Stimulated activated CD8-positive, alpha-beta memory T cell treated with anti-CD3 and anti-CD28 coated beads, Interleukin-4, amount 100 ng/mL, for 24 hours (primary cell): ENCODE measurements at regions not wholly inside any gene's neighbourhood (a gene's known extent, or its start where the extent isn't known, plus 50 kb on each side); places are given as distances from the start of the nearest gene placed in this dataset.

ENCODE experiments used
- DNase-seq: peaks from one replicate; pipeline ENCODE4 v3.0.0-alpha.2; 2020; ENCODE audit warnings: low read depth

DNA sequence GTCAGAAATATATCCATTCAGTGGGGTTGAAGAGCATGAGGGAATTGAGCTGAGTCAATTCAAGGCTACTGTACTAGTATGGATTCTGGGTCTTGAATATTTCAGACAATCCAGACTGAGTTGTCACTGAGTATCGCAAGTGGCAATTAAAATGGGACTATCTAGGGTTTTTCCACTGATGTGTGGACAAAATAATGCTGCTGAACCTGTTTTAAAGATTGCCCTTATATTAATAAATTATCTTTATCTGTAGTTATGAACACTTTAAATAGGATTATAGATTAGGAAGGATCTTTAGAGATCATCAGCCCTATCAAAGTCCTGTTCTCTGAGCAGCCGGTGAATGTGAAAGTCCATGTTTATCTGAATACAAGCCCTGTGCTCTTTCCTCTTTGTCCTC is 478.3 kb upstream of the KIRREL3 start:
- DNase-seq: no peak

GRCh38 chr11:127474766-127475165 is 474.2 kb upstream of the KIRREL3 start:
- DNase-seq: no peak

GRCh38 chr11:127472505-127472904 is 471.9 kb upstream of the KIRREL3 start:
- DNase-seq: no peak

DNA sequence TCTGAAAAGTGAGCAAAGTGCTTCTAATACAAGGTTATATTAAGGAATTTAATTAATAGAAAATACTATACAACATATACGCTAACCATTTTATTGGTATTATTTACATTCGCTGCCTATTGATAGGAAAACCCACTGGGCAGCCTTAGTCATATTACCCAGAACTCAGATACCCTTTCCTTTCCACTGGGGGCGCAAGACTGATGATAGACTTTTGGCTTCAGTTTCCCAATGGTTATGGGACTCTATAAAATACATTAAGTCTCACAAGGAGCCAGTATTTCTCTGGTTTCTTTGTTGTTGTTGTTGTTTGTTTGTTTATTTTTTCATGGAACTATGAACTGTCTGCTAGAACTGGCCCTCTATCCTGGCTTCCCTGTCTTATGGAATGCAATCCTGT is 471.1 kb upstream of the KIRREL3 start:
- no peak for DNase-seq

DNA sequence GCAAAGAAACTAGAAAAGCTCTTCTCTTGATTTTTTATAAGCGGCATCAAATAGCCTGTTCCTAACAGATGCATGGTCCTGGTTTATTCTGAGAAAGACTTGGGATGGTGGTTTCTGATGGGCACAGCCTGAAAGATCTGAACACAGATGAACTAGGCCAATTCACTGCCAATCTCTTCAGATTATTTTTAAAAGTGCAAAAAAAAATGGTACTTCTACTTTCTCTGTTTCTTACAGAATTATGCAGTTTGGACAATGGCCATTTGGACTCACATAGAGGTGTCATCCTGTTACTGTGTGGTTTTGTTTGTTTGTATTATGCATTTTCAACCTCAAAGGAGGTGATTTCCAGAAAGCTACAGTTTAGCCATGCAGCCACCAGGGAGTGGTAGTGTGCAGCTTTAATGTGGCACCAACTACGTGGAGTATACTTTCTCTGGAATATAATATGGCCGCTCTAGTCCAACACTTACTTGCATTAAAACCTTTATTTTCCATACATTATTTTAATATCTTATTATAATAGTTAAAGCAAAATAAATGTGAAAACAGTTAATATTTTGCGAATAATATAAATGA is 469.8 kb upstream of the KIRREL3 start:
- DNase-seq: no peak

- DNase-seq: no peak
Measured at GRCh38 chr11:127464325-127464724, 463.8 kb upstream of the KIRREL3 start.

- no peak for DNase-seq
Measured at GRCh38 chr11:127462065-127462344, 461.4 kb upstream of the KIRREL3 start.

- no peak for DNase-seq
Measured at GRCh38 chr11:127461241-127462064, 460.9 kb upstream of the KIRREL3 start.

- DNase-seq: no peak
Measured at GRCh38 chr11:127458561-127458960, 458.0 kb upstream of the KIRREL3 start.

DNA sequence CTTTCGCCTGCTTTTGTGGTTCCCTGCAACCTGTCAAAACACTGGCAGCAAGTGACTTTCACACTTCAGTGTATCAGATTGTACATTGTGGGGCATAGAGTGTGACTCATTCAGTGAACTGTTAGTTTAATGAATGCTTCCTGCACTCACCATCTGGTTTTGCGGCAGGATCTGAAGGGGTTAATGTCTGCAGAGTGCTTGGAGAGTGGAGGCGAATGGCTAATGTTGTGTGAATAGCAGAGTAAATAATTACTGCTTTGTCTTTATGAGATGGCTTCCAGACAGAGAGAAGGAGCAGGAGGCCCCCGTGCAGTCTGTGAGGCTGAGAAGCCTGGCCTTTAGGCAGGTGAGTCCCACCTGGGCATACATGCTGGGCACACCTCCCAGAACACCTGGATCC is 454.3 kb upstream of the KIRREL3 start:
- DNase-seq: no peak

DNA sequence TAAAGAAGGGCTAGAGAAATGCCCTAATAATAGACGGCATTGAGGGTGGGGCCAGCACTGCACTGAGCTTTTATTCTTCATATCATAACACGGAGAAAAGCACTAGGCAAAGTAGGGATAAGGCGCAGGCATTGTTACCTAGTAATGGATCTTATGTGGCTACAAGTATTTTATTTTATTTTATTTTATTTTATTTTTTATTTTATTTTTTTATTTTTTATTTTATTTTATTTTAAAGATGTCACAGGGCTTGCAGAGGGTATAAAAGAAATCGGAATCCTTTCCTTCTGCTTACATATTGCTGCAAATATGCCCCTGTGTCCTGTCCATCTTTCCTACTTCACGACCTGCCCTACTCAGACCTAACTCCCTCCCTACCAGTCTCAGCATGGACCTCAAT is 452.0 kb upstream of the KIRREL3 start:
- DNase-seq: no peak

DNA sequence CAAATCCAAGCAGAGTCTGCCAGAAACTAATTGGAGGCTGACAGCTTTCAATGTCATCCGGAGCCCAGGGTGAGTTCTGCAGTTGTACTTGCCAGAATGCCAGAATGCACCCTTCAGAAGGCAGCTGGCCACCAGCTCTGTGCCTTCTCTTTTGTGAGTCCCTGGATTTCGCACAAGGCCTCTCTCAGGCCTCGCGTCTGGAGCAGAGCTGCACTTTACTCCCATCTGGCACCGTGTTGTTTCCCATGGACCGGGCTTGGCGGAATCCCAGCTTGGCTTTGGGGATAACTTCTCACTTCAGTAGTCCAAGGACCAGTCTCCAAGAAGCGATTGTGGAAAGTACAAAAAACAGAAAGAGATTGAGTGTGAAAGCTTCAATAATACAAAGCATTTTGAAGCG is 451.3 kb upstream of the KIRREL3 start:
- no peak for DNase-seq

DNA sequence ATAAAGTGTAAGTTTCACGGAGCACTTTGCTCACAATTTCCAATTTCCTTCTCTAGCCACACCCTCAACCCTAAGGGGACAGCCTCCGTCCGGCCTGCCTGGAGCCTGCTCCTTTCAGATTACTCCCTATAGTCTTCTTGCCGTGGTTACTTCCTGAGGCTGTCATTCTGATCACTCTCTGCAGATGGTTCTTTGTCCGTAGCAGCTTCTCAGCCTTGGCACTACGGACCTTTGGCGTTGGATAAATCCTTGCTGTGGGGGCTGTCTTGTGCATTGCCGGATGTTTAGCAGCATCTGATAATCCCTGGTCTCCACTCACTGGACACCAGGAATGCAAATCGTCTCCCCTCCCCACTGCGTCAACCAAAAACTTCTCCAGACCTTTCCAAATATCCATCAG is 447.5 kb upstream of the KIRREL3 start:
- no peak for DNase-seq

- DNase-seq: no peak
Measured at GRCh38 chr11:127445476-127445875, 444.9 kb upstream of the KIRREL3 start.

DNA sequence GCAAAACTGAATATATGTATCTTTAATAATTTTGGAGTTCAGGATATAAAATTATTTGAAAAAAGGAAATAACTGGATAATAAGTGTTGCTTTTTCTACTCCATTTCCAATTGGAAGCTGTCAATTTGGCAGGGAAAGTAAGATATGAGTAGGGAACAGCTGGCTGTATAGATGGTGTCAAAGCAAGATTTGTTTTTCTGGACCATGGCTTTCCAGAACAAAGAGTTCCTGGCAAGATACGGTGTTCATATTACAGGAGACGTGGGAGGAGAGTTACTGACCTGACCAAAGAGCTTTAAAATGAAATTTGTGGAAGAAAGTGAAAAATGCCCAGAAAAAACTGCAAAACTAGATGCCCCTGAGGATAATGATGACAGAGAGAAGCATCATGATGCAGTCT is 442.7 kb upstream of the KIRREL3 start:
- no peak for DNase-seq

- DNase-seq: no peak
Measured at GRCh38 chr11:127440616-127441015, 440.0 kb upstream of the KIRREL3 start.

DNA sequence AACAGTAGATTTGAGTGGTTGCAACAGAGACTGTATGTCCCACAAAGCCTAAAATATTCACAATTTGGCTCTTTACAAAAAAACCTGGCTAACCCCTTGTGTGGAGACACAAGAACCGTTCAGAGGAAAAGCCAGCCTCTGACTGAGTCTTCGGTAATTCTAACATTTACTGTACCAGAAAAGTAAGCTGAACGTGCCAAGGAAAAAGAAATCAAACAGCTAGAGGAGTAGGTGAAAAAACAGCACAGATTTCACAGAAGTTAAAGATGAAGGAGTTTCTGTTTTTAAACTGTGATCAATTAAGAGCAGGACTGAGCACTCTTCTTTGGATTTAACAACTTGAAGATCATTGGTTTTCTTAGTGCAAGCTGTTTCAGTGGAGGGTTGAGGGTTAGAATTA is 424.7 kb upstream of the KIRREL3 start:
- DNase-seq: no peak

- no peak for DNase-seq
Measured at GRCh38 chr11:127424661-127425060, 424.1 kb upstream of the KIRREL3 start.

DNA sequence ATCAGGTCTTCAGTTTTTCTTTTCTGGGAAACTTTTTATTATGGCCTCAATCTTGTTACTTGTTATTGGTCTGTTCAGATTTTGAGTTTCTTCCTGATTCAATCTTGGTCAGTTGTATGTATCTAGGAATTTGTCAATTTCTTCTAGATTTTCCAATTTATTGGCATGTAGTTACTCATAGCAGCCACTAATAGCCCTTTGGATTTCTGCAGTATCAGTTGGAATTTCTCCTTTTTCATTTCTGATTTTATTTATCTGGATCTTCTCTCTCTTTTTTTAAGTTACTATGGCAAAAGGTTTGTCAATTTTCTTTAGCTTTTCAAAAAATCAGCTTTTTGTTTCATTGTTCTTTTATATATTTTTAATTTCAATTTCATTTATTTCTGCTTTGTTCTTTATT is 419.6 kb upstream of the KIRREL3 start:
- no peak for DNase-seq

- DNase-seq: no peak
Measured at GRCh38 chr11:127412722-127413380, 412.3 kb upstream of the KIRREL3 start.

DNA sequence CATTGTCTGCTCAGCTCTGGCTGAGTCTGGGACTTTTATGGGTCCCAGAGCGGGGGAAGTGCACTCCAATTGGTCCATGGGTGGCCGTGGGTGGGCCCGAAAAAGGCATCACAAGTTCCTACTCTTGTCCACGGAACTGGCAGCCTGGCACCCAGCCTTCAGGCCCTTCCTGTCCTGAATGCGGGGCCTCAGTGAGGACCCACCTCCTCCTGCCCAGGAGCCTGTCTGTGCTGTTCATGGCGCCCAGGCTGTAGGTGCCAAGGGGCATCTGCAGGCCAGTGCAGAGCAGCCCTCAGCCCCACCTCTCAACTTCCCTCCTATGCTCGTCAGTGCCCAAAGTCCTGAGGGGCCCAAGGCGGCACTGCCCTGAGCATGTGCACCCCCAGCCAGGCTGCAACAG is 411.7 kb upstream of the KIRREL3 start:
- no peak for DNase-seq

GRCh38 chr11:127411283-127411682 is 410.7 kb upstream of the KIRREL3 start:
- no peak for DNase-seq

GRCh38 chr11:127395034-127395433 is 394.5 kb upstream of the KIRREL3 start:
- DNase-seq: no peak
